ENCODE measurements at regions not wholly inside any gene's neighbourhood (a gene's known extent, or its start where the extent isn't known, plus 50 kb on each side); places are given as distances from the start of the nearest gene placed in this dataset.
A peak's percentile ranks its signal among the peaks of the same experiment; 100 is the strongest.
"Not testable (repeated sequence)": the region's sequence is repeated elsewhere in the genome, so short reads cannot be mapped to it uniquely, and the experiment has no call there.

- no peak for DNase-seq
Measured at GRCh38 chr2:239832490-239833268, 192.5 kb downstream of the NDUFA10 start.

GRCh38 chr2:239831861-239832489 lies 193.2 kb downstream of the NDUFA10 start:
- no peak for DNase-seq

- DNase-seq, result no peak
Measured at GRCh38 chr2:239831001-239831731, 194.0 kb downstream of the NDUFA10 start.

- DNase-seq, result no peak
Measured at GRCh38 chr2:239830121-239831000, 194.8 kb downstream of the NDUFA10 start.

- DNase-seq, result no peak
Measured at GRCh38 chr2:239829326-239829725, 195.8 kb downstream of the NDUFA10 start.

- DNase-seq, result not testable (repeated sequence)
Measured at GRCh38 chr2:239828973-239829275, 196.2 kb downstream of the NDUFA10 start.

- DNase-seq, result no peak
Measured at GRCh38 chr2:239828192-239828972, 196.8 kb downstream of the NDUFA10 start.

- no peak for DNase-seq
Measured at GRCh38 chr2:239827523-239827890, 197.6 kb downstream of the NDUFA10 start.

- DNase-seq, result no peak
Measured at GRCh38 chr2:239826786-239827522, 198.2 kb downstream of the NDUFA10 start.

GRCh38 chr2:239826376-239826775 lies 198.8 kb downstream of the NDUFA10 start:
- no peak for DNase-seq

GRCh38 chr2:239825705-239825979 lies 199.5 kb downstream of the NDUFA10 start:
- no peak for DNase-seq

GRCh38 chr2:239824866-239825704 lies 200.1 kb downstream of the NDUFA10 start:
- no peak for DNase-seq

- peak; percentile 78 for DNase-seq
Measured at GRCh38 chr2:239824046-239824694, 201.0 kb downstream of the NDUFA10 start.

GRCh38 chr2:239822146-239822831 lies 202.9 kb downstream of the NDUFA10 start:
- DNase-seq, result no peak

- no peak for DNase-seq
Measured at GRCh38 chr2:239821694-239822075, 203.5 kb downstream of the NDUFA10 start.

GRCh38 chr2:239820836-239821693 lies 204.1 kb downstream of the NDUFA10 start:
- DNase-seq, result no peak

- DNase-seq, result no peak
Measured at GRCh38 chr2:239819974-239820555, 205.1 kb downstream of the NDUFA10 start.
